HG02973 (cell line): ENCODE measurements at regions not wholly inside any gene's neighbourhood (a gene's known extent, or its start where the extent isn't known, plus 50 kb on each side); places are given as distances from the start of the nearest gene placed in this dataset.

Experiments used
- ATAC-seq: cut with Tn5 transposase; IDR thresholded peaks from one replicate; pipeline ENCODE4 v1.9.1; 2021; ENCODE audit warnings: moderate library complexity; ENCODE audit not compliant: unreplicated experiment

DNA sequence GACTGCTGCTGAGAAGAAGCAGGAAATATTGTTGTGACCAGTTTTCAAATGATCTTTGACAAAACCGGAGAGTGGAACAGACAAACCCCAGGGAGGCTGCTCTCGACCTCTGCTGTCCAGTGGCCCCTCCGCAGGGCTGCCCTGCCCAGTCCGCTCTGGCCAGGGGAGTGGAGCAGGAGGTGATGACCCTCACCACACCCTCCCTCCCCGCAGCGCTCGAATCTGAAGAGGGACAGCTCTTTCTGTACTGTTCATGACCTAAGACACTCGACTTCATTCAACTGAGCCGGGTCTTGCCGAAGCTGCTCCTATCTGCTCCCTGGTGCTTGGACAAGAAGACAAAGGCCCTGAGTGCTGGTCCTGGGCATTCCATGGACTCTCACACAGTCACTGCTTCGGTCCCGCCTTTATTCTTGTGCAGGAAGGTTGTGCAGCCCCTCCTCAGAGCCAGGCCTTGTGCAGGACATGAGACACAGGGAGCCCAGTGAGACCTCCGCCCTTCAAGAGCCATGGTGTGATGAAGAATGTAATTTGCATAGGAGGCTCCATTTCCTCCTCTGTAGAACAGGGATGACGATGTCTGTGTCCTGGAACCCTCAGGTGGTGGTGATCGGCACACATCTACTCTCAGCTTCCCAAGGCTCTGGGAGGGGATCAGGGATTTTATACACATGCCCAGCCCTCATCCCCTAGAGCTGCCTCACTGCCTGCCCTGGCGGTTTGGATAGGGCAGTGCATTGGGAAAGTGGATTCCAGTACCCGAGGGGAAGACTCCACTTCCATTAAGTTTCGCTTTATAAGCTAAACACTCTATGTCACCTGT, 97.1 kb upstream of the PRR20G start:
- no peak for ATAC-seq

- no peak for ATAC-seq
Measured at GRCh38 chr3:127383656-127384179, 95.9 kb upstream of the PRR20G start.

GRCh38 chr3:127377801-127378655, 90.2 kb upstream of the PRR20G start:
- no peak for ATAC-seq

DNA sequence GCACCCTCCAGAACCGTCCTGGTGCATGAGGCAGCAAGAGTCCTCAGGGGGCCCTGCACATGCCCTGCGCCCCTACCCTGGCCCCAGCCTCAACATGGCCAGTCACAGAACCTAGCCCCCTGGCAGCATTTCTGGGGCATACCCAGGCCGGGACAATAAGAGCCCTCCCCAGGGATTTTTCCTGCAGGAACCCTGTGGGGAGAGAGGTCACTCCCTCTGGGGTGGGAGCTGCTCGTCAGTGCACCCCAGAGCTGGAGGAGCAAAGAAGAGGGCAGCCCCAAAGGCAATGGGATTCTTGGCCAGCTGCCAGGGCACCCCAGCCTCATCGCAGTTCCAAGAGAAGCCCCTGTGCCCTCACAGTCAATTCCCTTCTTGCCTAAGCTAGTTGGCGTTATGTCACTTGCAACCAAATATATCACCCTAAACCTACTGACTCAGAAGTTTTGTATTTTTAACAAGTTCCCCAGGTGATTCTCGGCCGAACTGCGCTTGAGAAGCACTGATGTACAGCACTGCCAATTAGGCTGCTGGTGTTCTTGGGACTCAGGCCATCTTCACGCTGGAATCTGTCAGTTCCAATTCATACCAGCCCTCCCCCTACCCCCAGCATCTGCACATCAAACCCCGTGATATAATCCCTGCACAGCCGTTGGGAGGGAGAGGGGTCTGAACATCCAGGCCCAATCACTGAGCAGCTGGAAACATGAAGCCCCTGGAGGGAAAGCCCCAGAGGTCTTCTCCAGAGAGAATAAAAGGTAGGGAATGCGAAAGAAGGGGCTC, 87.5 kb upstream of the PRR20G start:
- no peak for ATAC-seq

DNA sequence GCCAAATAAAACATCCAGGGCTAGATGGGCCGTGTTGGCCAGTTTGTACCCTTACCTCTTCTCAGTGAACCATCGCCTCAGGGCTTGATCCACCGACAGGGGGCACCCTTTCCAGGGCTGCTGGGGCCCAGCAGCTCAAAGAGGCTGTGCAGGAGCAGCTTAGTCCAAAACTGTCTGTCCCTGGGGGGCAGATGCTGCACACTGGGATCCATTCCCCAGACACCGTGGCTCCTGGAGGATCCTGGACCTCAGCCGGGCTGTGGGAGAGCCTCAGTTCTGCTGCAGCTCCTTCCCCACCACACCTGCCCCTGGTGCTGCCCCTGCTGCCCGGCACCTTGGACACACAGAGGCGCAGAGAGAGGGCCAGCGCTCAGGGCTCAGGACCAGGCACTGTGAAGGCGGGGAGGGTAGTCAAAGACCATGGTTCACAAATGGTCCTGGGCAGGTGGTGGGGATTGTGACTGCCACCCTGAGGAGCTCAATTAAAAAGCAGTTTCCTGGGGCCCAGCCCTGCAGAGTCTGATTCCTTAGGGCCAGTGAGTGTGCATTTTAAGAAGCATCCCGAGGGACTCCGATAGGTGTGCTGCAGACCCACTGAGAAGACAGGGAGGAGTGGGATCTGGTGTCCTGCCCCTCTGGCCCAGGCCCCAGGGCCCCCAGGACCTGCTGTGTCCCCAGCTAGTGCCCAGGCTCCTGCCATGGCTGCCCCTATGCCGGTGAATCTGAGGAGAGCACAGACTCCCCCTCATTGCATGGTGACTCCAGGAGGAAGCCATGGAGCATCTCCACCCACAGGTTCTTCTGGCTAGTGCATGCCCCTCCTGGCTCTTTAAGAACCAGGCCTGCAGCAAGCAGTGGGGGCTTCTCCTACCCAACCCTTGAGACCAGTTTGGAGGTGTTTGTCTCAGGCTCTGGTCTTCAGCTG, 86.5 kb upstream of the PRR20G start:
- no peak for ATAC-seq

- no peak for ATAC-seq
Measured at GRCh38 chr3:127373441-127374085, 85.7 kb upstream of the PRR20G start.

- ATAC-seq: no peak
Measured at GRCh38 chr3:127371846-127372245, 84.0 kb upstream of the PRR20G start.

GRCh38 chr3:127371334-127371733, 83.5 kb upstream of the PRR20G start:
- ATAC-seq: no peak

DNA sequence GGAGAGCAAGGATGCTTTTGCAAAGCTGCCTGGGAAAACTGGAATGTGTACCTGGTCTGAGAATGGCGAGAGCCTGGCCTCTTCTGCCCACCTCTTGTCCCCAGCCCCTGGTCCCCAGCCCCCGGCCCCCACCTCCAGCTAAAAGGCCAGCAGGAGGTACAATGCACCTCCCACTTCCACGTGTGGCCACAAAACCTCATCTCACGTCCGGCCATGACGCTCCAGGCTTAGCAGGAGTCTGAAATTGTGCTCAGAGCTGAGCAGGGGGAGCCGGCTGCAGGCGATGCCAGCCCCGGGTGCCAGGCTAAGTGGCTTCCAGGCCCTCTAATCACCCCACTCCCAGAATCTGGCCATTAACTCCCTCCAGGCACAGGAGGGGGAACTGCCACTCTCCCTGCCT, 83.1 kb upstream of the PRR20G start:
- no peak for ATAC-seq

GRCh38 chr3:127369356-127369935, 81.6 kb upstream of the PRR20G start:
- ATAC-seq: no peak

DNA sequence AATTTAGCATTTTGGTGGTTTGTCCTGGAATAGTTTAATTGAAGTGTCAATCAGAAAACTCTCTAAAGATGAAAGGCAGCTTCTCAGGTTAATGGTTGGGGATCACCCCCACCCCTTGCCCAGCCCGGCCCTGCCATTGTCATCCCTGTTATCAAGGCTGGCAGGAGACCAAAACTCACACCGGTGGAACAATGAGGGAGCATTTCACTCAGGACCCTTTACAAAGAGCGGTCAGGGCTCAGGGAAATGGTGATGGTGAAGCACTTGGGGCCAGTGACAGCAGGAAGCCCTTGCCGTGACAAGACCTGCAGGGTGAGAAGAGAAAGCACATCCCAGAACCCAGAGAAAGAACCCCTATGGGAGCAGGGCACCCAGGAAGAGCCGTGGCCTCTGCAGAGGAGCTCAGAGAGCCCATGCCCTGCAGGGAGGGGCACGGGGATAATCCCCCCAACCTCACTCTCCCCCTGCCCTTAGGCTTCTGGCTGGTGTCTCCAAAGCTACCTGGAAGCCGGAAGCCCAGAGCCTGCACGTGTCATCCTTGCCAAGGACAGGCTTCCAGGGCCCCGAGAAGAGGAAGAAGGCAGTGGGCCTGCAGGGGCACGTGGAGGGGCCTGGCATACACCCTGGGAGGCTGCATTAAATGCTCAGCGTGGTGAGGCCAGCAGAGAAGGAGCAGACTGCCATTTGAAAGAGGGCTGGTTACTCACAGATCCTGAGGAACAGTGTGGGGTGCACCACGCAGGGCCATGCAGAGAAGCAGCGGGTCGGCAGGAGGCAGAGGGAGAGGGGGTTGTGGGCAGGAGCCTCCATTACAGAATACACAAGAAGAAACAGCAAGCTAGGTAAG, 80.6 kb upstream of the PRR20G start:
- ATAC-seq: no peak

DNA sequence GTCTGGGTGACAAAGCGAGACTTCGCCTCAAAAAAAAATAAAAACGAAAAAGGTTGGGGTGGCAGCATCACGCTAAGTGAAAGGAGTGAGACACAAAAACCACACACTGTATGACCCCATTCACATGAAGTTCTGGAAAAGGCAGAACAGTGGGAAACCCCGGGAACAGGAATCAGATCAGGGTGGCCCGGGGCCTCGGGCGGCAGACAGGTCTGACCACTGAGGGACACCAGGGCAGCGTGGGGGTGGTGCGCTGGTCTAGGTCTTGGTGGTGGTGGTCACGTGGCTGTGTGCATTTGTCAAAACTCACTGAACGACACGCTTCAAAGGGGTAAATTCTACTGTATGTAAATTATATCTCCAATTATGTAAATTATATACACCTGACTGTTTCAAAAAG, 79.7 kb upstream of the PRR20G start:
- ATAC-seq: no peak

DNA sequence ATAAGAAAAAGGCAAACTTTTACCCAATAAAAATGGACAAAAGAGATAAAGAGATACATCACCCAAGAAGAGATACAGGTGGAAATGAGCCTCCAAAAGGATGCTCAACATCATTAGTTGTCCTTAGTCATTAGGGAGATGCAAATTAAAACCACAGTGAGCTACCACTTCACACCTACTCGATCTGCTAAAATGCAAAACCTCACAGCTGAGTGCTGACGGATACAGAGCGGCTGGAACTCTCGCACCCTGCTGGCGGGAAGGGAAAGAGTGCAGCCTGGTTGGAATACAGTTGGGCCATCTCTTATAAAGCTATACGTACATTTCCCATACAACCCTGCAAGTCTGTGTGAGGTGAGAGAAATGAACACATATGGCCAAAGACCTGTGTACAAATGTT, 78.5 kb upstream of the PRR20G start:
- no peak for ATAC-seq

DNA sequence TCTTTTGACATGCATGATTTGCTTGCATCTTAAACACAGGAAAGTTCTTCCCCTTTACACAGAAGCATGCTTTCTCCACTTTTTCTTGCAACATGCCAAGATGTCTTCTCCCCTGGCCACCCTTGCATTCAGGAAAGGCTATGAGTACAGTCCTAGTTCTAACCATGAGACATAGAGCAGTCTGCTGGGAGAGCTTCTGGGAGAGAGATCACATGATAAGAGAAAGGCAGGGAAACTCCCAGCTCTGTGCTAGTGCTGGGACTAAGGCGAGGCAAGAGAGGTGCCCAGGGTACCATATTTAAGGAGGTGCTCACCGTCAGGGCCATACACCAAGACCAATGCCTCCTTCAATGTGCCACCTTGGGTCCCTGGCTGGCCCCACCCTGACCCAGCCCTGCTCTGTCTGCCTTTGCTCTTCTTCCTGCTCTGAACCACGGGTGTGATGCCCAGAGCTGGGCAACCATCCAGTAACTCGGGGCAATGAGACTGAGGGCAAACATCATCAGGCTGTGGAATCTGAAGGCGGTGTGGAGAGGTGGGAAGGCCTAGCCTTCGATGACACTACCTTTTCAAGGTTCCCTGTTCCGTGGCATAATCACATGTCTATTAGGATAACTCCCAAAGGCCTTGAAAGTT, 77.4 kb upstream of the PRR20G start:
- ATAC-seq: no peak

DNA sequence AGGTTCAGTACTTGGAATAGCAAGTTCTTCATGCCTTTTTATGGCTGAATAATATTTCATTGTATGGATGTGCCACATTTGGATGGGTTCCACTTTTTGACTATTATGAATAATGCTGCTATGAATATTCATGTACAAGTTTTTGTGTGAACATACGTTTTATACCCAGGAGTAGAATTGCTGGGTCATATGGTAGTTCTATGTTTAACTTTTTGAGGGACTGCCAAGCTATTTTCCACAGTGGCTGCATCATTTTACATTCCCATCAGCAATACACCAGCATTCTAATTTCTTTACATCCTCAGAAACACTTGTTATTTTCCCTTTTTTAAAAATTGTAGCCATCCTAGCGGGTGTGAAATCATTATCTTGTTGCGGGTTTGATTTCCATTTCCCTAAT, 76.0 kb upstream of the PRR20G start:
- ATAC-seq: no peak

- no peak for ATAC-seq
Measured at GRCh38 chr3:127363171-127363570, 75.3 kb upstream of the PRR20G start.

- ATAC-seq: no peak
Measured at GRCh38 chr3:127360647-127361046, 72.8 kb upstream of the PRR20G start.

DNA sequence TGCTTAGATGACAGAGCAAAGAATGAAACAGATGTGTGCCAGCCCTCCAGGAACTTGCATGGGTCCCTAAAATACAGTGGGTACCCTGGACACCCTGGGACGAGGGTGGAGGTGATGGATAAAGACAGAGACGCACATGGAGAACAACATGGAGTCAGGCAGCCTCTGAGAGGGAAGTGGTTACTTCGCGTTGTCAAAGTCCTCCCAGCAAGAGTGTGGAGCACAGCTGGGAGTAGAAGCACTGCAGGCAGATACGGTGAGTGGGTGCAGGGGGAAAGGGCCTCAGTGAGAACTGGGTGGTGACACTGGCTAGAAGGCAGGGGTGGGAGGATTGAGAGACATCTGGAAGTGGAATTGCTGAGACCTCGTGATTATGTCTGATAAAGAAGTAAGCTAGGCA, 70.8 kb upstream of the PRR20G start:
- ATAC-seq: no peak
